ENCODE measurements at regions not wholly inside any gene's neighbourhood (a gene's known extent, or its start where the extent isn't known, plus 50 kb on each side); places are given as distances from the start of the nearest gene placed in this dataset.

GRCh38 chr13:63081400-63082014 is 1665.9 kb upstream of the PCDH20 start:
- DNase-seq, result no peak
- in situ Hi-C loops (cut with MboI; ENCODE audit: low pct_unique_long_range_greater_than_20kb, low sequenced_read_pairs), result no loop called here

GRCh38 chr13:63075126-63075525 is 1659.5 kb upstream of the PCDH20 start:
- DNase-seq, result no peak
- in situ Hi-C loops (cut with MboI; ENCODE audit: low pct_unique_long_range_greater_than_20kb, low sequenced_read_pairs), result no loop called here

GRCh38 chr13:63050287-63050686 is 1634.6 kb upstream of the PCDH20 start:
- no peak for DNase-seq
- in situ Hi-C loops (cut with MboI; ENCODE audit: low pct_unique_long_range_greater_than_20kb, low sequenced_read_pairs), result no loop called here

GRCh38 chr13:63048653-63049052 is 1633.0 kb upstream of the PCDH20 start:
- DNase-seq, result no peak
- in situ Hi-C loops (cut with MboI; ENCODE audit: low pct_unique_long_range_greater_than_20kb, low sequenced_read_pairs), result no loop called here

GRCh38 chr13:63044589-63045313 is 1629.1 kb upstream of the PCDH20 start:
- DNase-seq, result no peak
- in situ Hi-C loops (cut with MboI; ENCODE audit: low pct_unique_long_range_greater_than_20kb, low sequenced_read_pairs), result no loop called here

- in situ Hi-C loops (cut with MboI; ENCODE audit: low pct_unique_long_range_greater_than_20kb, low sequenced_read_pairs), result no loop called here
- DNase-seq, result no peak
Measured at GRCh38 chr13:63042686-63043085, 1627.0 kb upstream of the PCDH20 start.

- DNase-seq, result no peak
- in situ Hi-C loops (cut with MboI; ENCODE audit: low pct_unique_long_range_greater_than_20kb, low sequenced_read_pairs), result no loop called here
Measured at GRCh38 chr13:63041640-63042414, 1626.2 kb upstream of the PCDH20 start.

GRCh38 chr13:63026285-63026797 is 1610.7 kb upstream of the PCDH20 start:
- in situ Hi-C loops (cut with MboI; ENCODE audit: low pct_unique_long_range_greater_than_20kb, low sequenced_read_pairs), result no loop called here
- DNase-seq, result no peak

- no peak for DNase-seq
- in situ Hi-C loops (cut with MboI; ENCODE audit: low pct_unique_long_range_greater_than_20kb, low sequenced_read_pairs), result no loop called here
Measured at GRCh38 chr13:63025741-63026140, 1610.1 kb upstream of the PCDH20 start.

GRCh38 chr13:63024458-63024857 is 1608.8 kb upstream of the PCDH20 start:
- no peak for DNase-seq
- in situ Hi-C loops (cut with MboI; ENCODE audit: low pct_unique_long_range_greater_than_20kb, low sequenced_read_pairs), result no loop called here

- DNase-seq, result no peak
- in situ Hi-C loops (cut with MboI; ENCODE audit: low pct_unique_long_range_greater_than_20kb, low sequenced_read_pairs), result no loop called here
Measured at GRCh38 chr13:63011996-63012395, 1596.3 kb upstream of the PCDH20 start.

GRCh38 chr13:63010072-63010658 is 1594.5 kb upstream of the PCDH20 start:
- no peak for DNase-seq

GRCh38 chr13:63005625-63006024 is 1590.0 kb upstream of the PCDH20 start:
- in situ Hi-C loops (cut with MboI; ENCODE audit: low pct_unique_long_range_greater_than_20kb, low sequenced_read_pairs), result no loop called here
- DNase-seq, result no peak

More at GRCh38 chr13:63010072-63010658, 1594.5 kb upstream of the PCDH20 start:
- in situ Hi-C loops (cut with MboI; ENCODE audit: low pct_unique_long_range_greater_than_20kb, low sequenced_read_pairs), result no loop called here

- peak; percentile 12 for DNase-seq
- in situ Hi-C loops (cut with MboI; ENCODE audit: low pct_unique_long_range_greater_than_20kb, low sequenced_read_pairs), result no loop called here
Measured at GRCh38 chr13:62997696-62998095, 1582.0 kb upstream of the PCDH20 start.

GRCh38 chr13:62997038-62997599 is 1581.5 kb upstream of the PCDH20 start:
- in situ Hi-C loops (cut with MboI; ENCODE audit: low pct_unique_long_range_greater_than_20kb, low sequenced_read_pairs), result no loop called here
- DNase-seq, result peak; percentile 3

- in situ Hi-C loops (cut with MboI; ENCODE audit: low pct_unique_long_range_greater_than_20kb, low sequenced_read_pairs), result no loop called here
- DNase-seq, result no peak
Measured at GRCh38 chr13:62973804-62974203, 1558.2 kb upstream of the PCDH20 start.

GRCh38 chr13:62964522-62964921 is 1548.9 kb upstream of the PCDH20 start:
- no peak for DNase-seq
- in situ Hi-C loops (cut with MboI; ENCODE audit: low pct_unique_long_range_greater_than_20kb, low sequenced_read_pairs), result no loop called here

GRCh38 chr13:62960723-62961122 is 1545.1 kb upstream of the PCDH20 start:
- in situ Hi-C loops (cut with MboI; ENCODE audit: low pct_unique_long_range_greater_than_20kb, low sequenced_read_pairs), result no loop called here
- no peak for DNase-seq

GRCh38 chr13:62933809-62934208 is 1518.2 kb upstream of the PCDH20 start:
- no peak for DNase-seq
- in situ Hi-C loops (cut with MboI; ENCODE audit: low pct_unique_long_range_greater_than_20kb, low sequenced_read_pairs), result no loop called here

Measured in KBM-7 (cell line).